H9 (cell line): ENCODE measurements at regions not wholly inside any gene's neighbourhood (a gene's known extent, or its start where the extent isn't known, plus 50 kb on each side); places are given as distances from the start of the nearest gene placed in this dataset.

Experiments
- DNase-seq: peaks from one replicate; pipeline ENCODE4 v3.0.0-alpha.2; 2017
- H2AFZ ChIP-seq: one replicate; pipeline ENCODE4 v1.6.1; 2013; ENCODE audit warnings: mild to moderate bottlenecking, low read length, control low read depth, moderate library complexity
- H2AK5ac ChIP-seq: 2 replicates; pipeline ENCODE4 v1.6.1; 2013; ENCODE audit warnings: low read length, control low read depth, mixed read lengths; ENCODE audit not compliant: insufficient read length
- H2BK120ac ChIP-seq: one replicate; pipeline ENCODE4 v1.6.1; 2013; ENCODE audit warnings: low read depth, mild to moderate bottlenecking, low read length, control low read depth, inconsistent platforms; ENCODE audit not compliant: poor library complexity, severe bottlenecking
- H2BK12ac ChIP-seq: 2 replicates; pipeline ENCODE4 v1.6.1; 2013; ENCODE audit warnings: low read length, control low read depth, mixed read lengths, low read depth; ENCODE audit not compliant: insufficient read length
- H2BK15ac ChIP-seq: 2 replicates; pipeline ENCODE4 v1.6.1; 2013; ENCODE audit warnings: low read depth, low read length, control low read depth
- H2BK20ac ChIP-seq: one replicate; pipeline ENCODE4 v1.6.1; 2013; ENCODE audit warnings: low read depth, mild to moderate bottlenecking, low read length, control low read depth, inconsistent platforms; ENCODE audit not compliant: poor library complexity, severe bottlenecking
- H2BK5ac ChIP-seq: 2 replicates; pipeline ENCODE4 v1.6.1; 2013; ENCODE audit warnings: low read length, control low read depth, mixed read lengths; ENCODE audit not compliant: insufficient read length
- H3K14ac ChIP-seq: 2 replicates; pipeline ENCODE4 v1.6.1; 2013; ENCODE audit warnings: low read length, control low read depth; ENCODE audit not compliant: insufficient read depth
- H3K18ac ChIP-seq: 2 replicates; pipeline ENCODE4 v1.6.1; 2013; ENCODE audit warnings: low read depth, mild to moderate bottlenecking, mixed read lengths, low read length, control low read depth; ENCODE audit not compliant: insufficient read length
- H3K23ac ChIP-seq: 2 replicates; pipeline ENCODE4 v1.6.1; 2013; ENCODE audit warnings: low read length, control low read depth, mixed read lengths, low read depth; ENCODE audit not compliant: insufficient read length
- H3K23me2 ChIP-seq: 2 replicates; pipeline ENCODE4 v1.6.1; 2013; ENCODE audit warnings: low read depth, mild to moderate bottlenecking, mixed read lengths, low read length, control low read depth; ENCODE audit not compliant: insufficient read length, poor library complexity, severe bottlenecking
- H3K27ac ChIP-seq: 2 replicates; pipeline ENCODE4 v1.5.1; 2013; ENCODE audit warnings: low read length, control low read depth, mixed read lengths, low read depth; ENCODE audit not compliant: insufficient read length
- H3K27me3 ChIP-seq: 2 replicates; pipeline ENCODE4 v1.6.1; 2013; ENCODE audit warnings: low read length, control low read depth, inconsistent platforms; ENCODE audit not compliant: insufficient read depth
- H3K4ac ChIP-seq: 2 replicates; pipeline ENCODE4 v1.6.1; 2013; ENCODE audit warnings: low read depth, mild to moderate bottlenecking, control low read depth, inconsistent platforms, low read length, moderate library complexity
- H3K4me1 ChIP-seq: 2 replicates; pipeline ENCODE4 v1.6.1; 2013; ENCODE audit warnings: low read length, control low read depth, inconsistent platforms; ENCODE audit not compliant: insufficient read depth
- H3K4me2 ChIP-seq: 2 replicates; pipeline ENCODE4 v1.6.1; 2013; ENCODE audit warnings: low read length, control low read depth, mixed read lengths; ENCODE audit not compliant: insufficient read length, insufficient read depth
- H3K56ac ChIP-seq: 2 replicates; pipeline ENCODE4 v1.6.1; 2013; ENCODE audit warnings: low read depth, mild to moderate bottlenecking, mixed read lengths, low read length, control low read depth; ENCODE audit not compliant: insufficient read length
- H3K79me1 ChIP-seq: 2 replicates; pipeline ENCODE4 v1.6.1; 2013; ENCODE audit warnings: low read depth, mild to moderate bottlenecking, moderate library complexity, low read length, control low read depth, inconsistent platforms; ENCODE audit not compliant: insufficient read depth, poor library complexity, severe bottlenecking
- H3K79me2 ChIP-seq: 2 replicates; pipeline ENCODE4 v1.6.1; 2013; ENCODE audit warnings: low read length, control low read depth, inconsistent platforms; ENCODE audit not compliant: insufficient read depth
- H3K9ac ChIP-seq: 2 replicates; pipeline ENCODE4 v1.6.1; 2013; ENCODE audit warnings: low read length, control low read depth, mixed read lengths; ENCODE audit not compliant: insufficient read length; ENCODE audit errors: extremely low read depth
- H3K9me3 ChIP-seq: one replicate; pipeline ENCODE4 v1.6.1; 2013; ENCODE audit warnings: low read depth, low read length, inconsistent platforms; ENCODE audit not compliant: control insufficient read depth
- H3T11ph ChIP-seq: one replicate; pipeline ENCODE4 v1.6.1; 2013; ENCODE audit warnings: mild to moderate bottlenecking, low read length, control low read depth, inconsistent platforms
- H4K20me1 ChIP-seq: one replicate; pipeline ENCODE4 v1.6.1; 2013; ENCODE audit not compliant: control insufficient read depth, insufficient read length, insufficient read depth
- H4K5ac ChIP-seq: 2 replicates; pipeline ENCODE4 v1.6.1; 2013; ENCODE audit warnings: low read depth, mild to moderate bottlenecking, mixed read lengths, low read length, control low read depth; ENCODE audit not compliant: insufficient read length
- H4K8ac ChIP-seq: replicated peaks from 2 replicates; pipeline ENCODE4 v1.6.1; 2013; ENCODE audit warnings: low read length, control low read depth, mixed read lengths, low read depth; ENCODE audit not compliant: insufficient read length
- H4K91ac ChIP-seq: 2 replicates; pipeline ENCODE4 v1.6.1; 2013; ENCODE audit warnings: low read depth, mild to moderate bottlenecking, moderate library complexity, mixed read lengths, low read length, control low read depth; ENCODE audit not compliant: insufficient read length
- H3K27ac Mint-ChIP-seq, 3 experiments: 2 replicates in 2 of 3; 3 replicates in 1 of 3; pipeline ENCODE4 v1.8.0; 2020 to 2021; ENCODE audit warnings: mixed read lengths in 3 of 3, mild to moderate bottlenecking in 1 of 3, moderate library complexity in 1 of 3
- H3K27me3 Mint-ChIP-seq: 2 replicates; pipeline ENCODE4 v1.8.0; 2021; ENCODE audit warnings: low read depth, mild to moderate bottlenecking, moderate library complexity, mixed read lengths
- H3K36me3 Mint-ChIP-seq, 3 experiments: 2 replicates in 2 of 3; 3 replicates in 1 of 3; pipeline ENCODE4 v1.8.0; 2020 to 2021; ENCODE audit warnings: low read depth in 3 of 3, mixed read lengths in 3 of 3; ENCODE audit not compliant: insufficient read depth in 1 of 3
- H3K4me1 Mint-ChIP-seq, 2 experiments: 2 replicates each; pipeline ENCODE4 v1.8.0; 2020; ENCODE audit warnings: mixed read lengths in 2 of 2
- H3K4me3 Mint-ChIP-seq, 2 experiments: 2 replicates in 1 of 2; 3 replicates in 1 of 2; pipeline ENCODE4 v1.8.0; 2020 to 2021; ENCODE audit warnings: mild to moderate bottlenecking in 2 of 2, mixed read lengths in 2 of 2, moderate library complexity in 1 of 2
- H3K9me3 Mint-ChIP-seq, 2 experiments: 2 replicates in 1 of 2; 3 replicates in 1 of 2; pipeline ENCODE4 v1.8.0; 2020; ENCODE audit warnings: mild to moderate bottlenecking in 2 of 2, mixed read lengths in 2 of 2, moderate library complexity in 1 of 2
- WGBS: extraction: QIAGEN DNeasy Blood & Tissue Kit; methylation state at CpG from one replicate; pipeline ENCODE4 v1.1.7; 2013; ENCODE audit warnings: missing lambda C conversion rate, low lambda C conversion rate, mixed read lengths; ENCODE audit not compliant: insufficient read length; ENCODE audit errors: extremely low coverage; 5-methylcytosine and 5-hydroxymethylcytosine counted together
- TF ChIP-seq, protein P1 (sequence below): fragments of 200-600 bp; sonication (generic); conservative IDR thresholded peaks from 3 replicates; pipeline ENCODE4 v1.8.0; 2021; ENCODE audit warnings: antibody characterized with exemption, mild to moderate bottlenecking

DNA sequence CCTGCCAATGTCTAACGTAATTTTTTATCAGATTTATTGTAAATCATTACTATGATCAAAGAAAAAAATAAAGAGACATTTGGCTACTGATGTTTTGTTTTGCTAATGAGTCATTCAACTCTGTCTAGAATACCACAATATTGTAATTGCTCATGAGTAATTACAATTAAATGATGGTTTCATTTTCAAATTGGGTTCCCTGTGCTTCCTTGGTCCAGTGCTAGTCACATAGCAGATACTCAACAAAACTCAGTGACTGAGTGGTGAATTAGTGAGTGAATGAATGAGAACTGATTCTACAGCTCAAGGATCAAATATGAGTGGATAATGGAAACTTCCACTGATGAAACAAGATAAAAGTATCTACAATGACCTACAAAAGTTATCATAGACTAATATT lies 304.7 kb downstream of the POU4F1 start:
- no peaks in the 10 kb centered on the region for H3K23me2 ChIP-seq
- H3K18ac ChIP-seq, result no peak overlapping the region
- no peak overlapping the region for H2AK5ac ChIP-seq
- no peaks in the 10 kb centered on the region for H3K36me3 Mint-ChIP-seq
- H4K5ac ChIP-seq, result no peak overlapping the region
- peaks cover 5 to 6% of the 10 kb centered on the region in 2 experiments for H3K4me1 Mint-ChIP-seq
- H3K79me1 ChIP-seq, result no peaks in the 10 kb centered on the region
- H4K91ac ChIP-seq, result no peak overlapping the region
- H3K27ac Mint-ChIP-seq, result no peak overlapping the region
- H3K27ac ChIP-seq, result no peak overlapping the region
- no peak overlapping the region for H3K4ac ChIP-seq
- H3K27me3 Mint-ChIP-seq, result no peaks in the 10 kb centered on the region
- no peaks in the 10 kb centered on the region for H4K20me1 ChIP-seq
- H3K4me2 ChIP-seq, result no peak overlapping the region
- no peak overlapping the region for H2BK15ac ChIP-seq
- WGBS, result no CpG with 5 or more reads among the region's 1 CpG
- H3K4me3 Mint-ChIP-seq, result no peak overlapping the region
- H3K27me3 ChIP-seq, result no peaks in the 10 kb centered on the region
- no peak overlapping the region for H2BK120ac ChIP-seq
- no peaks in the 10 kb centered on the region for H3K4me1 ChIP-seq
- no peak for DNase-seq
- TF ChIP-seq, protein P1, sequence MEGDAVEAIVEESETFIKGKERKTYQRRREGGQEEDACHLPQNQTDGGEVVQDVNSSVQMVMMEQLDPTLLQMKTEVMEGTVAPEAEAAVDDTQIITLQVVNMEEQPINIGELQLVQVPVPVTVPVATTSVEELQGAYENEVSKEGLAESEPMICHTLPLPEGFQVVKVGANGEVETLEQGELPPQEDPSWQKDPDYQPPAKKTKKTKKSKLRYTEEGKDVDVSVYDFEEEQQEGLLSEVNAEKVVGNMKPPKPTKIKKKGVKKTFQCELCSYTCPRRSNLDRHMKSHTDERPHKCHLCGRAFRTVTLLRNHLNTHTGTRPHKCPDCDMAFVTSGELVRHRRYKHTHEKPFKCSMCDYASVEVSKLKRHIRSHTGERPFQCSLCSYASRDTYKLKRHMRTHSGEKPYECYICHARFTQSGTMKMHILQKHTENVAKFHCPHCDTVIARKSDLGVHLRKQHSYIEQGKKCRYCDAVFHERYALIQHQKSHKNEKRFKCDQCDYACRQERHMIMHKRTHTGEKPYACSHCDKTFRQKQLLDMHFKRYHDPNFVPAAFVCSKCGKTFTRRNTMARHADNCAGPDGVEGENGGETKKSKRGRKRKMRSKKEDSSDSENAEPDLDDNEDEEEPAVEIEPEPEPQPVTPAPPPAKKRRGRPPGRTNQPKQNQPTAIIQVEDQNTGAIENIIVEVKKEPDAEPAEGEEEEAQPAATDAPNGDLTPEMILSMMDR, result no peak
- H2BK20ac ChIP-seq, result no peak overlapping the region
- no peak overlapping the region for H2BK5ac ChIP-seq
- H3K79me2 ChIP-seq, result no peaks in the 10 kb centered on the region
- H3T11ph ChIP-seq, result no peak overlapping the region
- H3K9ac ChIP-seq, result no peak overlapping the region
- no peak overlapping the region for H3K14ac ChIP-seq
- no peak overlapping the region for H3K56ac ChIP-seq
- no peak overlapping the region for H2AFZ ChIP-seq
- H3K23ac ChIP-seq, result no peak overlapping the region
- H2BK12ac ChIP-seq, result no peak overlapping the region
- no peak overlapping the region for H4K8ac ChIP-seq
- no peaks in the 10 kb centered on the region for H3K9me3 ChIP-seq
- no peaks in the 10 kb centered on the region for H3K9me3 Mint-ChIP-seq
